SW 1271 (cell line): ENCODE measurements at regions not wholly inside any gene's neighbourhood (a gene's known extent, or its start where the extent isn't known, plus 50 kb on each side); places are given as distances from the start of the nearest gene placed in this dataset.

Source experiments
- DNase-seq, 2 experiments: peaks; one replicate each; lab custom pipeline; 2025; lab: John Stamatoyannopoulos, UW

DNA sequence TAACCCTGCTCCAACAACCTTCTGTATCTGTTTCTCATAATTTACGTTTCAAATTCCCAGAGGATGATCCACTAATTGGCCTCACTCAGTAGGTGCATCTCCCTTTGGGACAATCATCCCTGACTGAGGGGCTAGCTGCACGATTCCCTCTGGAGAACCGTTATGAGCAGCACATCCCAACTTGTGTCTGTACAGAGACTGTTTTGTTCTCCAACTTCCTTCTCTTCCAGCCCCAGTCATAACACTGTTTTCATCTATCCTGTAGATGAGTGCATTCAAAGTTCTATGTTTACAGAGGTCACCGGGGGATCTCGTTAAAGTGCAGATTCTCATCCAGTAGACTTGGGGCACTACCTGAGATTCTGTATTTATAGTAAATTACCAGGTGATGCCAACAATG is 187.2 kb downstream of the REEP3 start:
- no peak for DNase-seq

DNA sequence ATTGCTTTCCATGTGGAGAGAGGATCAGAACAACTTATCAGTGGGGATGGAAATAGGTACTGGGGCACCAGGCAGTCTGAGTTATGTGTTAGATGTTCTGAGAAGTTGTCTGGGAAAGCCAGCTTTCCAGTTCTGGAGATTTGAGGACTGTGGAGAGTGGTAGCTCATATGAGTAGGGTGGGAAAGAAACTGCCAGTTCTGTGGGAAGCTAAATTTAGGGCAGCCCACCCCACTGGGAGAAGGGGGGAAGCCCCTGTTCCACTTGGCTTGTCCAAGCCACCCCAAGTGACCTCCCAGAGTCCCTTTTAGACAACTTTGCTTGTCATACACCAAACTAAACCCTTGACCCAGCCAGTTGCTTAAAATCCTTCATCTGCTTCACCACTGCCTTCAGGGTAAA is 189.5 kb downstream of the REEP3 start:
- DNase-seq, result no peak

DNA sequence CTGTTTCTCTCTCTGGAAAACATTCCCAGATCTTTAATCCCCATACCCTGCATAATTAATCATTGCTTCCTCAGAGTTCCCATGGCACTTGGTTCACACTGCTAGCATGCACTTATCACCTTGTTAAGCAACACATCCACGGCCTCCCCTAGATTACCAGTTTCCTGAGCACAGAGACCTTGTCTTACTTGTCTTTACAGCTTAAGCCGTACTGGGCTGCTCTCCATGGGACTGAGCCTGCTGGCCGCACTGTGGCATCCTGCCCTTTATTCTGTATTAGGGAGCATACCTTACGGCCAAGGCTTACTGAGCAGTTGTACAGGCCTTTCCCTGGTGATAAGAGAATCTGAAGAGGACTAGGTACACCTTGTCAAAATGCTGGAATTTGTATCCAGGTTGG is 190.2 kb downstream of the REEP3 start:
- no peak for DNase-seq

DNA sequence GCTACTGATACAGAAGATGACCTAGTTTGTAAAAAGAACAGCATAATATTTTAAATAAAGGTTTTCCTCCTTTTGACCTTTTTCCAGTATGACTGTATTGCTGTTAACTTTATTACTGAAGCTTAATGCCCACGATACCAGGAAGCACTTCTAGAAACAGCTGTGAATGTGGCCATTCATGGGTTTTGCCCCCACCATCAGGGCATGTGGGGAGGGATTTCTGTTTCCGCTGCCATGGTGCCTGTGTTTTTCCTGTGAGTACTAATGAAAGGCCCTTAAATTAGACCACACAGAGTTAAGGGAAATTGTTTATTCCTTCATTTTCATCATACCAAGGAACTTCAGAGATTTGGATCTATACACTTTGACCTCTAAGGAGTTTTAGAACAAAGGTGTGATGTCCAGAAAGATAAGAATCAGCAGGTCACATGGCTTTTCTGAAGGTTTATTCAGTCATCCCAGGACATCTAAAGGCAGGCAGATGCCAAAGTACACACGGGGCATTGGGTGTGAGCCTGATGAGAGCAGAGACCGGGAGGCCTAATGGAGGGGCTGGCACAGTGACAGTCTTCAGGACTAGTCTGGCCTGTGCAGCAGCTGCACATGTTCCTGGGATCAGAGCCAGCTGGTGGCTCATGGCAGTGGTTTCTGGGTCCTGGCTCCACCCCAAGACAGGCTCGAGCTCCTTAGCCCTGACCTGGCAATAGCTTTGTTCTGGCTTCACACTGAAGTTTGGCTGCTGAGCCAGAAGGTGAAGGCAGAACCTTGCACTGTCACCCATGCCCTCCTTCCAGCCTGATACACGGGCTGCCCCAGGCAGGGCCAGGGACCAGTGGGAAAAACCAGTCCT is 190.9 kb downstream of the REEP3 start:
- peak; percentile 47 to 82 for DNase-seq

DNA sequence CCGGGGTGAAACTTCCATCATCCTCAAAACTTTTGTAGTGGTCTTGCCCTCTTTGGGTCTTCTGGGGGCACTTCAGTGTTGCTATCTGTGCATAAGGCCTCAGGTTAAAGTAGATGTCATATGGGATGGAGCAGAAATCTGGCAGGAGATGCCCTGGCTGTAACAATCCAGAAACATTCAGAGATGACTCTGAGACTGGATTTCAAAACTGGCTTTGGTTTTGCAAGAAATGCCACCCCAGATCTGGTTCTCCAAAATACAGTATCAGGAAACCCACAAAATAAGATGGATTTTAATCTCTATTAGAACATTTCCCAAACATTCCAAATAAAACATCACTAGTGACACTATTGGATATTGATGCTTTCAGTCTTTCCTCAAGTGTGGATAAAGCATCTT is 191.5 kb downstream of the REEP3 start:
- DNase-seq, result no peak

DNA sequence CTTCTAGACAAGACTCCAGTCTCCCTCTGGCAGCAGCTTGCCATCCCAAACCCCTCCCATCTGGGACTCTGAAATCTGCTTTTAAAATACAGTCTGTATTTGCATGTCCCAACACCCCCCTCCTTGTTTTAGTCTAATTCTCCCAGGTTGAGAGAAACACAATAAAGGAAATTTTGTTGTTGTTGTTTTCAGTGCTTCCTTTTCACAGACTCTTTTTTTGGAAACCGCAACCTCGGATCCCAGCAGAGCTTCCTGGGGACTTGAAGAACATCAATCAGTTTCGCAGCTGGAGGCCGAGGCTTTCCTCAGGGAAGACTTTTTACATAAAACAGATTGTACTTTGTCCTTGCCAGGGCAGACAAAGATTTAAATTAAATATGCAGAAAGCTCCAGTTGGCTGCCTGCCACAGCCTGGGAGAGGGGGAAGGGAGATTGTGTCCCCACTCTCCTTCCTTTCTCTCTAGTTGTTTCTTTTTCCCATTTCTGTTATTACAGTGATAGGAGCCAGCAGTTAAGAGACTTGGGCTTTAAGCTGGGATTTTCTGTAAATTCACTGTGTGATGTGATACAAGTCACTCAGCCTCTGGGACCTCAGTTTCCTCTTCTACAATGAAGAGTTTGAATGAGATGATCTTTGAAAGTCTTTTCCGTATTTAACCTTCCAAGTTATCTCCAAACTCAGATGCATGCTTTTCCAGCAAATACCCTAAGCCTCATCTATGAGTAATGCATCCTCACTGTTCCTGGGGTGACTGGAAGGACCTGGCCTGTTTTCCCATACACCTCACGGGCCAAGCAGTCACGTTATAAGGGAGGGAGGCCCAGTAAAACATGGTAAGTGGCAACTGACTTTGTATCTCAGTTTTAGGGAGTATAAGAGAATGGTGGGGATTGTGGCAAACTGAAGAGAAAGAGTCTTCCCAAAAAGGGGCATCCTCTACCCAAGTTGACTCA is 192.3 kb downstream of the REEP3 start:
- no peak for DNase-seq

DNA sequence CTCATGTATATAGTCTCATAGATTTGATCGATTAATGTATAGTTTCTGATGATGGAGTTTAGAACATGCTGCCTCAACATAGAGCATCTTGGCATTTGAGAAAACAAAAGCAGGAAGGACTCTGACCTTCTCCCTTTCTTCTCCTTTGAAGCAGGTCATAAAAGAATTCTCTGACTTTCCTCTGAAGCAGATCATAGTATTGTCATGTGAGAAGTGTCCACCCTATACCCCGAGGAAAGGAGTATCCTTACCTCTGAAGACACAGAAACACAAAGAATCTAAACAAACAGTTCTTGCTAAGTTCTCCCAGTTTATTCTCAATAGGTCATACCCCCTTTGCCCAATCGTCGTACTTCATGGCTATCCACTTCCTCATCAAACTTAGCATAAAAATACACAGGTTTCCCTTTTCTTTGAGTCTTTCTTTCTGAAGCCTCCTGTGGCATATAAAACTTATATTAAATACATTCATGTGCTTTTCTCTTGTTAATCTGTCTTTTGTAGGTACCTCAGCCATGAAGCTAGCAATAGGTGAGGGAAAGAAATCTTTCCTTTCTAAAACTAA is 194.9 kb downstream of the REEP3 start:
- no peak for DNase-seq

DNA sequence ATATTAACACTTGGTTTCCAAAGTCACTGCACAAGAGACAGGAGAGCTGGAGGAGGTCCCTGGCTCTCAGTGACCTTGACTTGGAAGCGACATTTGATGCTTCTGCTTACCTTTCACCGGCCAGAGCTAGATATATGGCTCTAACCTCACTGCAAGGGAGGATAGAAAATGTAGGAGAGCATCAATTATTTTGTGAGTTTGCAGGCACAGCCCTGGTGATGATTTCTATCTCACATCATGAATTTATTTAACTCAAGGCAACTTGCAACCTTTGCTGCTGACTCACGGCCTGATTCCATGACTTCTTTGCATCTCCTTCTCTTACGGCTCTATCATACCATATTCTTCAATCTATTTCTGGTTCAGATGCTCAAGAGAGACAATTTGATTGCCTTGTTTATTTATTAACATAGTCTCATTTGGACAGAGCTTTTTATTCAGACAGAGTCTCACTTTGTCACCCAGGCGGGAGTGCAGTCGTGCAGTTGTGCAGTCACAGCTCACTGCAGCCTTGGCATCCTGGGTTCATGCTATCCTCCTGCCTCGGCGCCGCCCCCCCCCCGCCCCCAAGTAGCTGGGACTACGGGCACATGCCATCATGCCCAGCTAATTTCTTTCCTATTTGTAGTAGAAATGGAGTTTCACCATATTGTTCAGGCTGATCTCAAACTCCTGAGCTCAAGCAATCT is 196.0 kb downstream of the REEP3 start:
- no peak for DNase-seq

DNA sequence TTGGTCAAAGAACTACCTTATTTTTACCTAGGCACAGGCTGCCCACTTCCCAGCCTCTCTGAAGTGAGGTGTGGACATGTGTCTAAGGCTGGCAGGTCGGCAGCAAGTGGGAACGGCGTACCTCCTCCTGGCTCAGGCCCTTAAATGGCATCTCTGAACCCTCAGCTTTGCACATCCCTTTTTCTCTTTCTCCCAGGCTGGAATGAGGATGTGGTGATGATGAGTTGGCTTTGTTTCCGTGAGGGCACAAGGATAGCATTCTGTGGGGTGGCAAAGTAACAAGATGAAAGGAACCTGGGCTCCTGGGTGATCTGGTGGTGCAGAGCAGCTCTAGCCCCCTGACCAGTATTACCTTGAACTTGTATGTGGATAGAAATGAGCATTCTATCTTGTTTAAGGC is 196.8 kb downstream of the REEP3 start:
- no peak for DNase-seq

DNA sequence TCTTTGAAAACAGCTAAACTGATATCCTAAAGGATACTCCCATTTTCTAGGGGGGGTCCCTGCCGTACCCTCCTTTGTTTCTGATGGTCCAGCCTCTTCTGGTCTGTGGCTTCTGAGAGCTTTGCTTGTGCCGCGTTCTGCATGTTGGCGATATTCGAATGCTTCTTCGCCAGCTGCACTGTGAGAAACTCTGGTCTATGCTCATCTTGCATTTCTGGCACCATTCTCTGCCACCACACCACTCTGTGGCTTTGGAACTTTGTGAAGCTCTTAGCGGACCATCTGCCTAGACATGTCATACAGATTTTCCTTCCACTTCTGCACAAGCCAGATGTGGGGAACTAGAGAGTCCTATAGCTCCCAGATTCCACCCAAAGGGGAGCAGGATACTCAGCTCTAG is 197.2 kb downstream of the REEP3 start:
- DNase-seq, result no peak

DNA sequence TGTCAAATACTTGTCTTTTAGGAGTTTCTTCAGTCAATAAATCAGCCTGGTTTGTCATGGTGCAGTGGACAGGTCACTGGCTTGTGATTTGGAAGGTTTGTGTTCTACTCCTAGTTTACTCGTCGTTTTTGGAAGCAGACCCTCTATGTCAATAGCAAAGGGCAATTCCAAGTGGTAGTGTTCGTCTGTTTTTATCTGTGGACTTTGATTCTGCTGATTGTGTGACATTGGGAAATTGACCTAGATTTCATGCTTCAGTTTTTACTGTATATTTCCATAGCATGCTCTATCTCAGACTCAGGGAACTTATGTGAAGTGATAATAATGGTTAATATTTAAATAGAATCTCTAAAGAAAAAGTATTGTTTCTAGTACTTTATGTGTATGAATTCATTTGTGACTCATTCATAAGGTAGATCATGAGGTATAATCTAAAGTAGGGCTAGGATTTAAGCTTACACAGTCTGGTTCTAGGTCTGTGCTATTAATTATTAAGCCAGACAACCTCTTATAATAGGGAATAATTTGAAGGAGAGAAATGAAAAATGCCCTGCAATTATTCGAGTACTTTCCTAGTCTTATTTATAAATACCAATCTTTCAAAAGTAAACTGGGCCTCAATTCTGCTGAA is 198.1 kb downstream of the REEP3 start:
- no peak for DNase-seq

DNA sequence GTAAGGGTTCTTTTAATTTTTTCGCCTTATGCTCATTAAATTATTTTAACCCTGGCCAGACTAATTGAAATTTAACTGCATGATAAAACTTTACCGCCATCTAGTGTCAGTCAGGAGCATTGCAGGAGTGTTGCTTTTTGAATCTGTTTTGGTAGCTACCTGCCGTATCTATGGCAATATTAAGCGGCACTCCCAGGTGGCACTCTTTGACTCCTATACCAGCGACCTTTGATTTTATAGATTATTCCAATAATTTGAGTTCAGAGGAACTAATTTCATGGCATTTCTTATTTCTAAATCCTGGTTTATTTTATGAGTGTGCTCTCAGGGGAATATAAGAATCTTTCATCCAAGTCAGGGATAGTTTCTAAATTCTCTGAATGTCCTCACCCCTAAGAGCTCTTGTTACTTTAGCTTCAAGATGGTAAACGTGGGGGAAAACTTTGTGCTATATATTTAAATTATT is 198.9 kb downstream of the REEP3 start:
- peak in 1 of 2 experiments; percentile 59 for DNase-seq

DNA sequence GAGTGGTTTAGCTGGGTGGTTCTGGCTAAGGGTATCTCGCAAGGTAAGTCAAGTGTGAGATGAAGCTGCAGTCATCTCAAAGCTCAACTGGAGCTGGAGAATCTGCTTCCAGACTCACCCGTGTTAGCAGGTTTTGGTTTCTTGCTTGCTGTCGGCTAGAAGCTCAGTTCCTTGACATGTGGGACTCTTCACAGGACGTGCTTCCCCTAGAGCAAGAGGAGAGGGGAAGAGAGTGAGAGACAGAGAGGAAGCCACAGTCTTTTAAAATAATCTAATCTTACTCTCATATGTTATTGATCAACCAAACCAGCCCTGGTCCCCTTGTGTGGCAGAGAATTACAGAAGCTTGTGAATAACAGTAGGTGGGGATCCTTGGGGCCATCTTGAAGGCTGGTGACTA is 199.5 kb downstream of the REEP3 start:
- no peak for DNase-seq

DNA sequence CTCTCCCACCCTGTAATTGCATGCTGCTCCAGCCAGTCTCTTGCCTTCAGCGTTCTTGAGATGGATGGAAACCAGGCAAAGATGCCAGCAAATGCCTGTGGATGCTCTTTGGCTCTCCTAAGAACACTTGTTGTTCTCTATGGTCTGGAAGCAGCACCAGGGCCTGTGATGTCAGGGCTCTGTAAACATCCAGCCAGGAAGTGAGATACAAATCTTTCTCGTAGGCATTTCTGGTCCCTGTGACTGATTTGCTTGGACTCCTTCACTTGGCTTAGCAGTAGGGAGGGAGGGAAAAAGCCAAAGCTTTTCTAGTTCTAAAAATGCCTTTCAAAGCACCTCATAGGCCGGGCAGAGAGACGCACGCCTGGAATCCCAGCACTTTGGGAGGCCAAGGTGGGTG is 201.3 kb downstream of the REEP3 start:
- DNase-seq, result no peak

DNA sequence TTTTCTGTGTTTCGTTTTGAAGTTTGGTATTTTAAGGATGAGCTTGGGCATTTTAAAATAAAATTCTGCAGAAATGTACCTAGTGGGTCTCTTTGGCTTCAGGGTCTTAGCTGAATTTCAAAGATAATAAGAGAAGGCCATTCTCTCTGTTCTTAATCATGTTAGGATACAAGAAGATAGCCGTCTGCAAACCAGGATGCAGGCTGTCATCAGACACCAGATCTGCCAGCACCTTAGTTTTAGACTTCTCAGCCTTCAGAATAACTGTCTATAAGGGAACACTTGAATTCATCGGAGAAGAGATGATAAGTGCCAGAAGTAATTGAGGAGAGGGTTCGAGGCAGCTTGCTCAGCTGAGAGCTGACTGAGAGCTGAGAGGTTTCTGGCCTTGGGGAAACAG is 202.1 kb downstream of the REEP3 start:
- no peak for DNase-seq

DNA sequence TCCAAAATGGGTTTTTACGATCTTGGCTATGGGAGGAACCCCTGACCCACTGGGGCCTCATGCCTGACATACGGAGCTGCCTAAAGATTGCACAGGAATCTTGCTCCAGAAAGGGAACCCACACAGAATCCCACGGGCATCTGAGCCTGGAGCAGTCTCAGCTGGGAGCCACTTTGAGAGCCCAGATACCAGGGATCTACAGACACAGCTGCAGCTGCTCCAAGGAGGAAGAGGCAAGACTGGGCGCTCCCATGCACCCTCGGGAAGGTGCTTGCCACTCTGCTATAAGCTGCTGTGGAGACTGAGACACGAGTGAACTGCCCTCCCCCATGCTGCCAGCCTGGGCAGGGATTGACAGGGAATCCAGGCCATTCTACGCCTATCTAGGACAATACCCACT is 202.5 kb downstream of the REEP3 start:
- no peak for DNase-seq

DNA sequence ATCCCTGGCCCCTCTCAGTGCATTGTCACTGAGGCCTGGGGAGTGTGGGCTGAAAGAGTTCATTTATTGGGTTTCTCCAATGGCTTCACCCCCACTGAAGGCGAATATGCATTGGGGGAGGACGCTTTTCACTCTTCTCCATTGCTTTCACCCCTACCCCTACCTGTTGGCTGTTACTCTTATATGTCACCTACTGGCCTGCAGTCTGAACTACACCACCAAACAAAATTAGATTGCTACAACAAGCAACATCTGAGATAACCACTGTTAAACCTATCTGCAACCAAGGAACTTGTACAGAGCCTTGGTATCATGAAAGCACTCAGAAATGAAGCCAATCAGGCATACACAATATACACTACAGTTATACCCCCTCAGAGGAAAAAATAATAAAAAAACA is 203.7 kb downstream of the REEP3 start:
- no peak for DNase-seq

DNA sequence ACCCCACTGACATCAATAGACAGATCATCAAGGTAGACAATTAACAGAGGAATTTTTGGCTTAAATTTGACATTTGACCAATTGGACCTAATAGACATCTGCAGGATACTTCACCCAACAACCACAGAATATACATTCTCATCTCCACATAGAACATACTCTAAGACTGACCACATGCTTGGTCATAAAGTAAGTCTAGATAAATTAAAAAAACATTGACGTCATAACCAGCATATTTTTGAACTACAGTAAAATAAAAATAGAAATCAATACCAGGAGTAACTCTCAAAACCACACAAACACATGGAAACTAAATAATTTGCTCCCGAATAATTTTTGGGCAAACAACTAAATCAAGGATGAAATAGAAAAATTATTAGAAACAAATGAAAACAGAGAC is 205.7 kb downstream of the REEP3 start:
- no peak for DNase-seq

DNA sequence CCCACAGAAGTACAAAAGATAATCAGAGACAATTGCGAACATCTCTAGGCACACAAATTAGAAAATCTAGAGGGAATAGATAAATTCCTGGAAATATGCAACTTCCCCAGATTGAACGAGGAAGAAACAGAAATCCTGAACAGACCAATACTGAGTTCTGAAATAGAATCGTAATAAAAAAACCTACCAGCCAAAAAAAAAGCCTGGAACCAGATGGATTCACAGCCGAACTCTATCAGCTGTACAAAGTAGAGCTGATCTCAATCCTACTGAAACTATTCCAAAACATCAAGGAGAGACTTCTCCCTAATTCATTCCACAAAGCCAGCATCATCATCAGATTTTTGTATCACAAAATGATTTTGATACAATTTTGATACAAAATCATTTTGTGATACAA is 206.4 kb downstream of the REEP3 start:
- DNase-seq, result no peak

DNA sequence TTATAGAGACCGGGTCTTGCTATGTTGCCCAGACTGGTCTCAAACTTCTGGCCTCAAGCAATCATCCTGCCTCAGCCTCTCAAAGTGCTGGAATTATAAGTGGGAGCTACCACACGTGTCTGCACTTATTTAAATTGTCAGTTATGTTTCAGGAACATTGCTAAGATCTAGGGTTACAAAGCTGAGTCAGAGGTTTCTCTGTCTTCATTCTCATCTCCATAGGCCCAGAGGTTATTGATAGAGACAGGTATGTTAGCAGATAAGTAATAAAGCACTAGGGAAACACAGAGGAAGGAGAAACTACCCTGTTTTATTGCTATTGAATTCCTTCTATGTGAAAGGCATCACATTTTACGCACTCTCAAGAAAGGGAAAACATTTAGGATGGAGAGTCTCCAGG is 214.1 kb downstream of the REEP3 start:
- no peak for DNase-seq

DNA sequence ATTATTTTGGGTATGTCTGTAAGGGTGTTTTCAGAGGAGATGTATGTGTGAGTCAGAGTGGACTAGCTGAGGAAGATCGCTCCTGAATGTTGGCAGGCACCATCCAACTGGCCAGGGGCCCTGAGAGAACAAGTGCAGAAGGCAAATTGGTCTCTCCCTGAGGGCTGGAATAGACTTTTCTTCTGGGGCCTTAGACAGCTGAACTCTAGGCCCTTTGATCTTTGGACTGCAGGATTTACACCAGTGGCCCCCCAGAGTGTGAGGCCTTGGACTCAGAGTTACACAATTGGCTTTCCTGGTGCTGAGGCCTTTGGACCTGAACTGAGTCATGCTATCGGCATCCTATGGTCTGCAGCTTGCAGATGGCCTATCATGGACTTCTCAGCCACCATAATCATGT is 217.2 kb downstream of the REEP3 start:
- DNase-seq, result no peak
